ENCODE measurements at regions not wholly inside any gene's neighbourhood (a gene's known extent, or its start where the extent isn't known, plus 50 kb on each side); places are given as distances from the start of the nearest gene placed in this dataset.

GRCh38 chr2:76296438-76296837 lies 585.7 kb upstream of the GCFC2 start:
- TF ChIP-seq CTCF (IDR thresholded peaks at IDR 0.05) (no peak), POLR2A (IDR thresholded peaks at IDR 0.05) (no peak)
